ENCODE measurements at regions not wholly inside any gene's neighbourhood (a gene's known extent, or its start where the extent isn't known, plus 50 kb on each side); places are given as distances from the start of the nearest gene placed in this dataset.

DNA sequence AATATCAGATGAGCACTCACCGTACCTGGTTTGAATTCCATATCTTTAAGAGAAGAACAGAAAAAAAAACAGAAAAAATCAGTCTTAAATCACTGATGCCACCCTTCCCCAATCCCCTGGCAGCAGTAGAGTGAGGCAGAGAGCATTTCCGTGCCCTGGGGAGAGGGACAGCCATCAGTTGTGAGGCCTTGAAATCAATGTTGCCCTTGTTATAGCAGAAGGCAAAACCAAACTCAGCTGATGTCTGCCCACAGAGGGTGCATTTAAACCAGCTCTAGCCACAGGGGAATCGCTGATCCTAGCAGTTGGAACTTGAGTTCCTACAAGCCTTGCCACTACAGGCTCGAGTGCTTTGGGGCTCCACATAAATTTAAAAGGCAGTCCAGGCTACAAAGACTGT is 338.5 kb upstream of the FMR1 start:
- POLR2A ChIA-PET (ENCODE audit: low non-redundant PET), result no interaction called here
- no peak for DNase-seq (ENCODE audit: low spot score)
- H3K27ac ChIP-seq, result no peak overlapping the region
- CTCF ChIA-PET, result interaction anchor here (0.6 kb wide), 1 partner anchor 137 kb away, joined by 5 read pairs; no protein-coding TSS in a partner anchor
- TF ChIP-seq, protein P1, sequence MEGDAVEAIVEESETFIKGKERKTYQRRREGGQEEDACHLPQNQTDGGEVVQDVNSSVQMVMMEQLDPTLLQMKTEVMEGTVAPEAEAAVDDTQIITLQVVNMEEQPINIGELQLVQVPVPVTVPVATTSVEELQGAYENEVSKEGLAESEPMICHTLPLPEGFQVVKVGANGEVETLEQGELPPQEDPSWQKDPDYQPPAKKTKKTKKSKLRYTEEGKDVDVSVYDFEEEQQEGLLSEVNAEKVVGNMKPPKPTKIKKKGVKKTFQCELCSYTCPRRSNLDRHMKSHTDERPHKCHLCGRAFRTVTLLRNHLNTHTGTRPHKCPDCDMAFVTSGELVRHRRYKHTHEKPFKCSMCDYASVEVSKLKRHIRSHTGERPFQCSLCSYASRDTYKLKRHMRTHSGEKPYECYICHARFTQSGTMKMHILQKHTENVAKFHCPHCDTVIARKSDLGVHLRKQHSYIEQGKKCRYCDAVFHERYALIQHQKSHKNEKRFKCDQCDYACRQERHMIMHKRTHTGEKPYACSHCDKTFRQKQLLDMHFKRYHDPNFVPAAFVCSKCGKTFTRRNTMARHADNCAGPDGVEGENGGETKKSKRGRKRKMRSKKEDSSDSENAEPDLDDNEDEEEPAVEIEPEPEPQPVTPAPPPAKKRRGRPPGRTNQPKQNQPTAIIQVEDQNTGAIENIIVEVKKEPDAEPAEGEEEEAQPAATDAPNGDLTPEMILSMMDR (conservative IDR thresholded peaks at IDR 0.05; ENCODE audit: low read depth), result no peak

GRCh38 chrX:147602176-147602696 is 309.5 kb upstream of the FMR1 start:
- DNase-seq (ENCODE audit: low spot score), result no peak
- TF ChIP-seq, protein P1 (conservative IDR thresholded peaks at IDR 0.05; ENCODE audit: low read depth), result no peak
- POLR2A ChIA-PET (ENCODE audit: low non-redundant PET), result no interaction called here
- no peak overlapping the region for H3K27ac ChIP-seq
- CTCF ChIA-PET, result interaction anchor here (0.6 to 0.7 kb wide), 2 partner anchors 195 to 1499 kb away, joined by 3 read pairs; no protein-coding TSS in a partner anchor

GRCh38 chrX:147626605-147627004 is 285.1 kb upstream of the FMR1 start:
- DNase-seq (ENCODE audit: low spot score), result no peak
- TF ChIP-seq, protein P1 (conservative IDR thresholded peaks at IDR 0.05; ENCODE audit: low read depth), result no peak
- H3K27ac ChIP-seq, result no peak overlapping the region
- POLR2A ChIA-PET (ENCODE audit: low non-redundant PET), result no interaction called here
- CTCF ChIA-PET, result no interaction called here

- no peak for DNase-seq (ENCODE audit: low spot score)
- TF ChIP-seq, protein P1 (conservative IDR thresholded peaks at IDR 0.05; ENCODE audit: low read depth), result no peak
- H3K27ac ChIP-seq, result no peak overlapping the region
- POLR2A ChIA-PET (ENCODE audit: low non-redundant PET), result no interaction called here
- CTCF ChIA-PET, result no interaction called here
Observed at GRCh38 chrX:147635186-147635585, 276.5 kb upstream of the FMR1 start.

- CTCF ChIA-PET, result no interaction called here
- no peak overlapping the region for H3K27ac ChIP-seq
- POLR2A ChIA-PET (ENCODE audit: low non-redundant PET), result no interaction called here
- DNase-seq (ENCODE audit: low spot score), result no peak
- TF ChIP-seq, protein P1 (conservative IDR thresholded peaks at IDR 0.05; ENCODE audit: low read depth), result no peak
Observed at GRCh38 chrX:147637190-147637589, 274.5 kb upstream of the FMR1 start.

- no peak for DNase-seq (ENCODE audit: low spot score)
- CTCF ChIA-PET, result no interaction called here
- POLR2A ChIA-PET (ENCODE audit: low non-redundant PET), result no interaction called here
Observed at GRCh38 chrX:147646949-147647723, 264.6 kb upstream of the FMR1 start.

More at GRCh38 chrX:147646949-147647723, 264.6 kb upstream of the FMR1 start:
- H3K27ac ChIP-seq, result no peak overlapping the region
- TF ChIP-seq, protein P1 (conservative IDR thresholded peaks at IDR 0.05; ENCODE audit: low read depth), result no peak

Measured in RWPE1 (cell line).